ENCODE measurements at regions not wholly inside any gene's neighbourhood (a gene's known extent, or its start where the extent isn't known, plus 50 kb on each side); places are given as distances from the start of the nearest gene placed in this dataset.

DNA sequence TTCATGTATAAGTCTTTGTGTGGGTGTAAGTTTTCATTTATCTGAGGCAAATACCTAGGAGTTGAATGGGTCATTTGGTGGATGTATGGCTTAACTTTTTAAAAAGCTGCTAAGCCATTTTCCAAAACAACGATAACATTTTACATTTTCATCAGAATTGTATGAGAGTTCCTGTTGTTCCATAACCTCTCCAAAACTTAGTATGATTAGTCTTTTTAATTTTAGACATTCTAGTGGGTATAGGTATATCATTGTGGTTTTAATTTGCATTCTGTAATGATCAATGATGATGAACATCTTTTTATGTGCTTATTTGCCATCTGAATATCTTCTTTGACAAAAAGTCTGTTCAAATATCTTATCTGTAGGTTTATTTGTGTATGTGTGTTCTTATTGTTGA, 74.4 kb upstream of the UGP2 start:
- no peak for DNase-seq (ENCODE audit: low read depth in 4 of 6, low spot score in 6 of 6)
- Histone ChIP-seq H3K27ac (ENCODE audit: low read depth, low read length) (no peak overlapping the region), H3K4me1 (ENCODE audit: control insufficient read depth, insufficient read depth, low read length) (no peaks in the 10 kb centered on the region), H3K36me3 (ENCODE audit: control insufficient read depth, insufficient read depth, low read length) (no peaks in the 10 kb centered on the region), H3K4me3 (ENCODE audit: low read depth, low read length) (no peak overlapping the region), H3K9me3 (ENCODE audit: control insufficient read depth, insufficient read depth, low read length) (peaks cover 6% of the 10 kb centered on the region), H3K27me3 (ENCODE audit: control insufficient read depth, insufficient read depth, low read length) (no peaks in the 10 kb centered on the region)
- no CpG with 5 or more reads among the region's 1 CpG for WGBS (ENCODE audit: insufficient coverage)

DNA sequence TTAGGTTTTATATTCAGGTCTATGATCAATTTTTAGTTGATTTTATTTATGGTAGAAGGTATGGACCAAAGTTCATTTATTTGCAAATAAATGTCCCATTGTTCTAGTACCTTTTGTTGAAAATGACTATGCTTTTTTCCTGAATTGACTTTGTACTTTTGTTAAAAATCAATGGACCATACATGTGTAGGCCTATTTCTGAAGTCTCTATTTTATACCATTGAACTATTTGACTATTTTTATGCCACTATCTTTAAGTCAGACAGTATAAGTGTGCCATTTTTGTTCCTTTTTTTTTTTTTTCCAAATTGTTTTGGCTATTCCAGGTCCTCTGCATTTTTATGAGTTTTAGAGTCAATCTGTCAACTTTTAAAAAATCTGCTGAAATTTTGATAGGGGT, 73.6 kb upstream of the UGP2 start:
- no peak overlapping the region for H3K4me3 ChIP-seq (ENCODE audit: low read depth, low read length)
- H3K9me3 ChIP-seq (ENCODE audit: control insufficient read depth, insufficient read depth, low read length), result peaks cover 8% of the 10 kb centered on the region
- no peaks in the 10 kb centered on the region for H3K36me3 ChIP-seq (ENCODE audit: control insufficient read depth, insufficient read depth, low read length)
- no peak overlapping the region for H3K27ac ChIP-seq (ENCODE audit: low read depth, low read length)
- H3K4me1 ChIP-seq (ENCODE audit: control insufficient read depth, insufficient read depth, low read length), result no peaks in the 10 kb centered on the region
- DNase-seq (ENCODE audit: low read depth in 4 of 6, low spot score in 6 of 6), result no peak
- H3K27me3 ChIP-seq (ENCODE audit: control insufficient read depth, insufficient read depth, low read length), result no peaks in the 10 kb centered on the region

- WGBS (ENCODE audit: insufficient coverage), result no CpG with 5 or more reads among the region's 3 CpGs
These were observed 71.8 kb upstream of the UGP2 start for GRCh38 chr2:63769915-63770314.

GRCh38 chr2:63772061-63772460, 69.6 kb upstream of the UGP2 start:
- Histone ChIP-seq H3K36me3 (ENCODE audit: control insufficient read depth, insufficient read depth, low read length) (no peaks in the 10 kb centered on the region), H3K27ac (ENCODE audit: low read depth, low read length) (no peak overlapping the region), H3K4me1 (ENCODE audit: control insufficient read depth, insufficient read depth, low read length) (no peaks in the 10 kb centered on the region), H3K27me3 (ENCODE audit: control insufficient read depth, insufficient read depth, low read length) (no peaks in the 10 kb centered on the region), H3K4me3 (ENCODE audit: low read depth, low read length) (no peak overlapping the region), H3K9me3 (ENCODE audit: control insufficient read depth, insufficient read depth, low read length) (peaks cover 8% of the 10 kb centered on the region)
- DNase-seq (ENCODE audit: low read depth in 4 of 6, low spot score in 6 of 6), result no peak
- WGBS (ENCODE audit: insufficient coverage), result no CpG with 5 or more reads among the region's 3 CpGs

More at GRCh38 chr2:63769915-63770314, 71.8 kb upstream of the UGP2 start:
- no peak overlapping the region for H3K27ac ChIP-seq (ENCODE audit: low read depth, low read length)
- no peak for DNase-seq (ENCODE audit: low read depth in 4 of 6, low spot score in 6 of 6)
- no peaks in the 10 kb centered on the region for H3K36me3 ChIP-seq (ENCODE audit: control insufficient read depth, insufficient read depth, low read length)
- peaks cover 8% of the 10 kb centered on the region for H3K9me3 ChIP-seq (ENCODE audit: control insufficient read depth, insufficient read depth, low read length)
- no peak overlapping the region for H3K4me3 ChIP-seq (ENCODE audit: low read depth, low read length)
- H3K27me3 ChIP-seq (ENCODE audit: control insufficient read depth, insufficient read depth, low read length), result no peaks in the 10 kb centered on the region
- no peaks in the 10 kb centered on the region for H3K4me1 ChIP-seq (ENCODE audit: control insufficient read depth, insufficient read depth, low read length)

DNA sequence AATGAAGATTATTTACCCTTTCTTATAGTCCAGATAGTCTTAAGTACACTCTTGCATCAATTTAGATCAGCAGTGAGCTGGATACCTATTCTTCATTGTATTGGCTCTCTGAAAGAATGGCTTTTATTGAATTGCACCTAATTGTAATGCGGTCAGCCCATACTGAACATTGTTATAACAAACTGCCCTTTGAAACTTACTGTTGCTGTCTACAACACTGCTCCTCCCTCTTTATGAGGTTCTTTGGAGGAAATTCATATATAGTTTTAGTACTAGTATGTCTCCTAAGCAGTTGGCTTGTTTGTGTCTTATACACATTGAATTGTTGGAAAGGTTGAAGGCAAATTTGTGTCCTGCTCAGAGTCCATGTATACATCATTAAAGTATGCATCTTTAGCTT, 66.5 kb upstream of the UGP2 start:
- Histone ChIP-seq H3K4me1 (ENCODE audit: control insufficient read depth, insufficient read depth, low read length) (no peaks in the 10 kb centered on the region), H3K36me3 (ENCODE audit: control insufficient read depth, insufficient read depth, low read length) (no peaks in the 10 kb centered on the region), H3K27me3 (ENCODE audit: control insufficient read depth, insufficient read depth, low read length) (no peaks in the 10 kb centered on the region), H3K27ac (ENCODE audit: low read depth, low read length) (no peak overlapping the region), H3K9me3 (ENCODE audit: control insufficient read depth, insufficient read depth, low read length) (peaks cover 2% of the 10 kb centered on the region), H3K4me3 (ENCODE audit: low read depth, low read length) (no peak overlapping the region)
- no CpG with 5 or more reads among the region's 1 CpG for WGBS (ENCODE audit: insufficient coverage)
- DNase-seq (ENCODE audit: low read depth in 4 of 6, low spot score in 6 of 6), result no peak

GRCh38 chr2:63776382-63776781, 65.3 kb upstream of the UGP2 start:
- Histone ChIP-seq H3K27me3 (ENCODE audit: control insufficient read depth, insufficient read depth, low read length) (no peaks in the 10 kb centered on the region), H3K36me3 (ENCODE audit: control insufficient read depth, insufficient read depth, low read length) (no peaks in the 10 kb centered on the region), H3K27ac (ENCODE audit: low read depth, low read length) (no peak overlapping the region), H3K4me1 (ENCODE audit: control insufficient read depth, insufficient read depth, low read length) (no peaks in the 10 kb centered on the region), H3K9me3 (ENCODE audit: control insufficient read depth, insufficient read depth, low read length) (peaks cover 2% of the 10 kb centered on the region), H3K4me3 (ENCODE audit: low read depth, low read length) (no peak overlapping the region)
- no peak for DNase-seq (ENCODE audit: low read depth in 4 of 6, low spot score in 6 of 6)
- WGBS (ENCODE audit: insufficient coverage), result no CpG with 5 or more reads among the region's 2 CpGs

- H3K27ac ChIP-seq (ENCODE audit: low read depth, low read length), result no peak overlapping the region
- no peak for DNase-seq (ENCODE audit: low read depth in 4 of 6, low spot score in 6 of 6)
- H3K27me3 ChIP-seq (ENCODE audit: control insufficient read depth, insufficient read depth, low read length), result no peaks in the 10 kb centered on the region
- no peaks in the 10 kb centered on the region for H3K36me3 ChIP-seq (ENCODE audit: control insufficient read depth, insufficient read depth, low read length)
- peaks cover 1% of the 10 kb centered on the region for H3K9me3 ChIP-seq (ENCODE audit: control insufficient read depth, insufficient read depth, low read length)
- no peaks in the 10 kb centered on the region for H3K4me1 ChIP-seq (ENCODE audit: control insufficient read depth, insufficient read depth, low read length)
- no peak overlapping the region for H3K4me3 ChIP-seq (ENCODE audit: low read depth, low read length)
These were observed 63.9 kb upstream of the UGP2 start for GRCh38 chr2:63777816-63778215.

DNA sequence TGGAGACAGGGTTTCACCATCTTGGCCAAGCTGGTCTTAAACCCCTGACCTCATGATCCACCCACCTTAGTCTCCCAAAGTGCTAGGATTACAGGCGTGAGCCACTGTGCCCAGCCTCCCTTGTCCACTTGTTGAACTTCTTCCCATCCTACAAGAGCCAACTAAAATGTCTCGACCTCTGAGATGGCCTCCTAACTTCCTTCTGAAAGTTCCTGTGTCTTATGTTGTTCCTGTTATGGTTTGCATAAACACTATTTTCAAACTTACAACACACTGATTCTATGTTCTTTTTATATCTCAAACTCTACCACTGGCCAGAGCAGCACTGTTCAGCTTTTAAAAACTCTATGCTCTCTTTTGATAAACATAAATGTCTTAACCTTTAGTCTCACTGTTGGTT, 63.3 kb upstream of the UGP2 start:
- WGBS (ENCODE audit: insufficient coverage), result 88% methylated on average over 1 of the region's 2 CpGs
- no peaks in the 10 kb centered on the region for H3K36me3 ChIP-seq (ENCODE audit: control insufficient read depth, insufficient read depth, low read length)
- no peaks in the 10 kb centered on the region for H3K9me3 ChIP-seq (ENCODE audit: control insufficient read depth, insufficient read depth, low read length)
- no peaks in the 10 kb centered on the region for H3K27me3 ChIP-seq (ENCODE audit: control insufficient read depth, insufficient read depth, low read length)
- no peak overlapping the region for H3K4me3 ChIP-seq (ENCODE audit: low read depth, low read length)
- no peaks in the 10 kb centered on the region for H3K4me1 ChIP-seq (ENCODE audit: control insufficient read depth, insufficient read depth, low read length)
- no peak for DNase-seq (ENCODE audit: low read depth in 4 of 6, low spot score in 6 of 6)
- H3K27ac ChIP-seq (ENCODE audit: low read depth, low read length), result no peak overlapping the region

DNA sequence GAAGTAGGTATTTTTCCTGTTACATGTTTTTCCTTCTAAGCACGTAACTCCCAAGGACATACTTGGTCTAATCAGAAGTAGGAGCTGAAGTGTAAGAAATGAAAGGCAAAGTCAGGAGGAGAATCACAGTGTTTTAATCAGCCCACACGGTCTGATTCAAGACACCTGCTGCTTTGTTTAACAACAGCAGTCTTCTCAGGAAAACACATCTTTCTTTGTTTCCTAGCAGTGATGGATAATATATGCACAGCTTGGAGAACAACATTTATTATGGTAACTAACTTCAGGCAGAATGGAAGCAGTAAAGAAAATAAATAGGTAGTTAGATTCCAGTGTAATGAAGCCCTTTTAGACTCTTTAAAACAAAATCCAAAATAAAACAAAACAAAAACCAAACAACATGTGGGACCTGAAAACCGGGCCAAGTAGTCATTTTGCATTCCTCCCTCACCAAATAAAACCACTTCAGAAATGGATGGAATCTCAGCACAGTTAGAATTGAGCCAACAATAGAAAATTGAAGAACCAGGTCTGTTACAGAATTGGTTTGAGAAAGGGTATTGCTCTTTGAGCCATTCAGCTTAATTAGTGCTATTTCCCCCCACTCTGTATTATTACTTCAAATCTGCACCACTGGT, 61.1 kb upstream of the UGP2 start:
- WGBS (ENCODE audit: insufficient coverage), result 0% methylated on average over 1 of the region's 3 CpGs
- Histone ChIP-seq H3K4me3 (ENCODE audit: low read depth, low read length) (no peak overlapping the region), H3K4me1 (ENCODE audit: control insufficient read depth, insufficient read depth, low read length) (no peaks in the 10 kb centered on the region), H3K36me3 (ENCODE audit: control insufficient read depth, insufficient read depth, low read length) (no peaks in the 10 kb centered on the region), H3K27ac (ENCODE audit: low read depth, low read length) (no peak overlapping the region), H3K27me3 (ENCODE audit: control insufficient read depth, insufficient read depth, low read length) (no peaks in the 10 kb centered on the region), H3K9me3 (ENCODE audit: control insufficient read depth, insufficient read depth, low read length) (no peaks in the 10 kb centered on the region)
- peak in 4 of 6 donors; percentile 13 to 84 (median 42) for DNase-seq (ENCODE audit: low read depth in 4 of 6, low spot score in 6 of 6)

- H3K4me1 ChIP-seq (ENCODE audit: control insufficient read depth, insufficient read depth, low read length), result no peaks in the 10 kb centered on the region
- H3K9me3 ChIP-seq (ENCODE audit: control insufficient read depth, insufficient read depth, low read length), result no peaks in the 10 kb centered on the region
- no peak overlapping the region for H3K27ac ChIP-seq (ENCODE audit: low read depth, low read length)
- no peak overlapping the region for H3K4me3 ChIP-seq (ENCODE audit: low read depth, low read length)
- no peaks in the 10 kb centered on the region for H3K27me3 ChIP-seq (ENCODE audit: control insufficient read depth, insufficient read depth, low read length)
- DNase-seq (ENCODE audit: low read depth in 4 of 6, low spot score in 6 of 6), result no peak
- no peaks in the 10 kb centered on the region for H3K36me3 ChIP-seq (ENCODE audit: control insufficient read depth, insufficient read depth, low read length)
These were observed 57.2 kb upstream of the UGP2 start for GRCh38 chr2:63784461-63784860.
